ENCODE measurements at regions not wholly inside any gene's neighbourhood (a gene's known extent, or its start where the extent isn't known, plus 50 kb on each side); places are given as distances from the start of the nearest gene placed in this dataset.
A peak's percentile ranks its signal among the peaks of the same experiment; 100 is the strongest.

GRCh38 chr5:96335873-96336272 lies 97.2 kb downstream of the PCSK1 start:
- no peak overlapping the region for H3K9ac ChIP-seq (replicated peaks in 1 of 4; ENCODE audit: extremely low read depth in 1 of 4, low read depth in 3 of 4, low read length in 3 of 4)

More at GRCh38 chr5:96335873-96336272, 97.2 kb downstream of the PCSK1 start:
- Histone ChIP-seq H4K8ac (ENCODE audit: extremely low read depth, insufficient read depth, low read length) (no peak overlapping the region), H4K91ac (replicated peaks; ENCODE audit: insufficient read length, low read length) (no peak overlapping the region), H3K4ac (replicated peaks; ENCODE audit: insufficient read length, low read depth, low read length) (no peak overlapping the region), H3K14ac (ENCODE audit: insufficient read length) (no peak overlapping the region), H2BK120ac (replicated peaks; ENCODE audit: low read depth, low read length) (no peak overlapping the region), H4K5ac (ENCODE audit: insufficient read length, low read depth, low read length) (no peak overlapping the region), H4K20me1 (replicated peaks in 1 of 2; ENCODE audit: control insufficient read depth in 1 of 2, insufficient read depth in 2 of 2, low read length in 2 of 2) (no peaks in the 10 kb centered on the region), H3K79me1 (ENCODE audit: low read depth, low read length) (no peaks in the 10 kb centered on the region), H2AK5ac (ENCODE audit: low read depth, low read length) (no peak overlapping the region), H3K56ac (replicated peaks; ENCODE audit: insufficient read length, low read depth, low read length) (no peak overlapping the region), H2AFZ (ENCODE audit: low read length) (peak overlapping the region; percentile 91), H3K27ac (ENCODE audit: low read depth, low read length) (no peak overlapping the region), H2BK12ac (ENCODE audit: low read depth, low read length) (no peak overlapping the region), H3K18ac (ENCODE audit: extremely low read depth, low read length) (no peak overlapping the region; the same call in 1 of the 2 replicates), H3K4me3 (ENCODE audit: extremely low read depth in 1 of 4, insufficient read depth in 2 of 4, low read depth in 3 of 4, low read length in 4 of 4) (peak overlapping the region in 1 of 4 experiments; percentile 19; a peak in 1 of 8 replicates), H3K27me3 (replicated peaks in 1 of 4; ENCODE audit: control insufficient read depth in 3 of 4, extremely low read depth in 1 of 4, insufficient read depth in 3 of 4, low read length in 3 of 4) (no peaks in the 10 kb centered on the region), H3K4me2 (ENCODE audit: insufficient read depth in 1 of 2, low read depth in 2 of 2, low read length in 2 of 2) (peak overlapping the region; percentile 3 to 11; a peak in 1 of 4 replicates), H3K23ac (ENCODE audit: insufficient read length) (no peak overlapping the region), H3K4me1 (replicated peaks in 1 of 4; ENCODE audit: control insufficient read depth in 3 of 4, insufficient read depth in 4 of 4, low read length in 3 of 4) (no peaks in the 10 kb centered on the region; a peak in 1 of 7 replicates), H3K23me2 (ENCODE audit: low read depth, low read length) (no peaks in the 10 kb centered on the region), H3K9me3 (ENCODE audit: insufficient read depth in 2 of 2, low read depth in 1 of 2, low read length in 1 of 2) (no peaks in the 10 kb centered on the region), H3K36me3 (ENCODE audit: control insufficient read depth in 2 of 4, insufficient read depth in 4 of 4, low read length in 3 of 4) (no peaks in the 10 kb centered on the region), H2BK20ac (ENCODE audit: low read length) (no peak overlapping the region), H2BK15ac (ENCODE audit: low read length) (no peak overlapping the region), H2BK5ac (ENCODE audit: low read depth, low read length) (no peak overlapping the region), H3K79me2 (ENCODE audit: control insufficient read depth in 1 of 2, insufficient read depth in 2 of 2, low read length in 2 of 2) (no peaks in the 10 kb centered on the region)
- TF ChIP-seq SAP30 (IDR thresholded peaks at IDR 0.05; ENCODE audit: insufficient read depth, insufficient replicate concordance, low read length) (no peak), GABPA (IDR thresholded peaks at IDR 0.05; ENCODE audit: borderline replicate concordance, insufficient read depth, low read length) (no peak), FOSL1 (IDR thresholded peaks at IDR 0.05; ENCODE audit: insufficient read depth, low read depth, low read length) (no peak), KDM5A (IDR thresholded peaks at IDR 0.05; ENCODE audit: low read length) (no peak), CBX5 (IDR thresholded peaks at IDR 0.05; ENCODE audit: low read depth, low read length) (no peak), SP4 (IDR thresholded peaks at IDR 0.05; ENCODE audit: low read length) (no peak), BCL11A (IDR thresholded peaks at IDR 0.05; ENCODE audit: low read depth in 2 of 2, low read length in 2 of 2) (no peak)
- ChIA-PET CTCF (ENCODE audit: partially characterized antibody) (interaction anchor here (0.6 to 6.2 kb wide), 57 partner anchors 8 to 682 kb away, joined by 3 to 43 read pairs (median 4); partner anchors contain the start of genes ELL2, ERAP1 and GLRX), POLR2A (ENCODE audit: partially characterized antibody) (no interaction called here)
- 61% methylated on average over 2 of the region's 2 CpGs; no CpG with 5 or more reads in 1 of the 2 experiments for WGBS, 2 experiments (ENCODE audit: extremely low coverage in 1 of 2, insufficient coverage in 1 of 2, insufficient read length in 1 of 2, insufficient replicate concordance in 2 of 2, low coverage in 1 of 2, low lambda C conversion rate in 2 of 2, missing lambda C conversion rate in 1 of 2)
- DNase-seq (ENCODE audit: low read depth in 1 of 2, low spot score in 2 of 2) (no peak), FAIRE-seq (no peak)

All from H1 (cell line).